ENCODE measurements at regions not wholly inside any gene's neighbourhood (a gene's known extent, or its start where the extent isn't known, plus 50 kb on each side); places are given as distances from the start of the nearest gene placed in this dataset.
"Not testable (repeated sequence)": the region's sequence is repeated elsewhere in the genome, so short reads cannot be mapped to it uniquely, and the experiment has no call there.

DNA sequence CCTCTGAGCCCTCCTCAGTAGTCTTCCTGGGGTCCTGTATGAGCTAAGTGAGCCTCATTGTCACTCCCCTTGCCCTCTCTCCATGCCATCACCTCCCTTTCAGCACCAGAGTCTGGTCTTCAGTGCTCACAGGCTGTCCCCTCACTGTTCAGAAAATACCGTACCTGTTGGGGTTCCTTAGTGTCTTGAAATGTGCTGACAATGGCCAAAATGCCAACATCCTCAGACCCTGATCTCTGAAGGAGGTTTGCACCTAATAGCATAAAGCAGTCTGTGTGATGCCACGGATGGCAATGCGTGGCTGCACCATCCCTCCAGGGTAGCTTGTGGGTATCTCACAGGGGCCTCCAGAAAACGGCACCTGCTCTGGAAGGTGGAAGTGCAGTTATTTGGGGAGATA, 301.0 kb upstream of the TLE3 start:
- DNase-seq (ENCODE audit: low read depth), result no peak

GRCh38 chr15:70396807-70397206, 299.1 kb upstream of the TLE3 start:
- DNase-seq (ENCODE audit: low read depth), result no peak

DNA sequence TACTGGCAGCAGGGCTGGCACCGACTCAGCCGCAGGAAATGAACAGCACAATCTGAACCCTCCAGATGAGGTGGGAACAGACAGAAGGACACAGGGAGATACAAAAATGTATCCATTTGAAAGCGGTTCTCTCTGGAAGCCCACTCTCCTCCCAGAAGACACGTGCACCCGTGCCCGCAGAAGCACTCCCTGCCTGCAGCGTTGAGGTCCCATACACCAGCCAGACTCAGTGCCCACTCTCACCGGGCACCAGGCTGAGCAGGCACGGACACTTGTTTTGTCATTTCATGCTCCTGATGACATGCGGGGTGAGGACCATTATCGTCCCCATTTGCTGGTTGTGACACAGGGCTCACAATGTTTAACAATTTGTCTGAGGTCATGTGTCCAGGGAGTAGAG, 297.4 kb upstream of the TLE3 start:
- no peak for DNase-seq (ENCODE audit: low read depth)

DNA sequence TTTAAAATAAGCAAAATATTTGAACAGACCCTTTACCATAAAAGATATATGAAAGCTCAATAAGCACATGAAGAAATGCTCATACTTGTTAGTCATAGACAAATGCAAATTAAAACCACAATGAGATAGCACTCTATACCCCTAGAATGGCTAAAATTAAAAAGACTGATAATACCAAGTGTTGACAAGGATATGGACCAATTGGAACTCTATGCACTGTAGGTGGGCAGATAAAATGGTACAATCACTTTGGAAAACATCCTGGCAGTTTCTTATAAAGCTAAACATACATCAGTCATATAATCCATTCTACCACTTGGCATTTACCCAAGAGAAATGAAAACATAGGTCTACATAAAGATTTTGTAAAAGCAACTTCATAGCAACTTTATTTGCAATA, 293.0 kb upstream of the TLE3 start:
- DNase-seq (ENCODE audit: low read depth), result no peak

DNA sequence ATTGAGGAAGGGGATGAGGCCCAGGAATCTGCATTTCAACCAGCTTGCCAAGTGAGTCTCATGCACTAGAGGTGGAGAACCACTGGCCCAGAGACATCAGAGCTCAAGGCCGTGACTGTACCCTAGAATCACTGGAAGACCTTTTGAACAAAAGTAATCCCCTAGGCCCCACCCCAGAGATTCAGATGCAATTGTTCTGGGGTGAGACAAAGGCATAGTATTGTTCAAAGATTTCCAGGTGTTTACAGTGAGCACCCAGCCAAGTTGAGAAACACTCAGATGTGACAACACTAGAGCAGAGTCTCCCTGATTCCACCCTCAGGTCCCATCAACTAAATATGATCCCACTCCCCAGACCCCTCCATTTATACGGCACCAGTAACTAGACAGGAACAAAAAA, 290.3 kb upstream of the TLE3 start:
- no peak for DNase-seq (ENCODE audit: low read depth)

GRCh38 chr15:70387081-70387480, 289.4 kb upstream of the TLE3 start:
- no peak for DNase-seq (ENCODE audit: low read depth)

- DNase-seq (ENCODE audit: low read depth), result no peak
These were observed 288.0 kb upstream of the TLE3 start for GRCh38 chr15:70385711-70386110.

DNA sequence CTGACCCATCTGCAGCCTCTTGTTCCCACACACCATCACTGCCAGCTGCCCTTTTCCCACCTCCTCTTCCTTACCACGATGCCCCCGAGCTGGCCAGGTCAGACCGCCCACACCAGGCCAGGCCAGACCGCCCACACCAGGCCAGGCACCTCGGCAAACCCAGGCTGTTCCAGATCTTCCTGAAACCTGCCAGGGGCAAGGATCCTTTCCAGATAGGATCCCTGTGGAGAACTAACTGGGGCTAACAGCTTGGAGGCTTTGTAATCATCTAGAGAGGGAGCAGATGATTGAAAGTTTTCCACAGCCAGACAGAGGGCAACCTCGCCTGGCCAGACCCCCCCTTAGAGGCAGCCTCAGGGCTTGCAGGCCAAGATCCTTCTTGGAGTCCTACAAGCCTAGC, 287.3 kb upstream of the TLE3 start:
- DNase-seq (ENCODE audit: low read depth), result no peak

DNA sequence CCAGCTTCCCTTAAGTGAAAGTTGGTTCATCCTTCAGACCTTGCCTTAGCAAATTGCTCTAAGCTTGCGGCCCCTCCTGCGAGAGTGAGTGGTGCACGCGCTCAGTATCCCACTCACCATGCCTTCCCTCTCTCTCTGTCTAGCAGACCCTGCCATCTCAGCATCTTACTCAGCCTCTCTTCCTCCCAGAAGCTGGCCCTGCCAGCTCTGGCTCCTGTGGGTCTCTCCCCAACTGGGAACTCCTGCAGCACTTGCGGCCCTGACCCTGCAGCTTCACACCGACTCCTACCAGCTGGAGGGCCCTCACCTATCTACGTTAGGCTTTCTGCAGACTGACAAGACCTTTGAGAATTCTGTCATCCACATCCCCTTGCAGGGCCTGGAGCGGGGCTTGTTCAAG, 286.1 kb upstream of the TLE3 start:
- DNase-seq (ENCODE audit: low read depth), result no peak

DNA sequence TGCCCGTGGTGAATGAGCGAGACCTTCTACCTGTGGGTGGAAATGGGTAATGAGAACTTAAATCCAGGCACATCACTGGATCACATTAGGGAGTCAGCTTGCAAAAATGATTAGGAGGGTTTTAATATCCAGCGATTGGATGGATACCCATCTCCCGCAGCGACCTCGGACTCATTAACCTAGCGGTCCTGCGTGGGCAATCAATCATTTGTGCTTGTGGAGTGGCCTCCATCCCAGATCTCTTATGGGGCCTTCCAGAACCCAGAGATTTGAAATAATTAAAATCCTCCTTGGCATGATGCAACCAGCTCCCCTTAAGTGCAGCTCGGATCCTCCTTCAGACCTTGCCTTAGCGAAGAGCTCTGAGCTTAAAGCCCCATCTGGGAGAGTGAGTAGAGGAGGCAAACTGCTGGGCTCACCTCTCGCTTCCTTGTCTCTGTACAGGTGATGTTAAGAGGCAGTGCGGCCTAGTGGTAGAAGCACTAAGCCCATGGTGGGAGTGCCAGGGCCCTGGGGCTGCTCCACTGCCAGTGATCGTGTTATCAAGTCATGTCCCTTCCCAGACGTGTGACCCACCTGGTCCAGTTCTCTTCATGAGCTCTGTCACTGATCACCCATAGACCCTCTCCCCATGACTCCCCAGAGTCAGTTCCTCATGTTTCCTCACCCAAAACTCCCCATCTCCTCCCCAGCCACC, 285.2 kb upstream of the TLE3 start:
- DNase-seq (ENCODE audit: low read depth), result no peak

DNA sequence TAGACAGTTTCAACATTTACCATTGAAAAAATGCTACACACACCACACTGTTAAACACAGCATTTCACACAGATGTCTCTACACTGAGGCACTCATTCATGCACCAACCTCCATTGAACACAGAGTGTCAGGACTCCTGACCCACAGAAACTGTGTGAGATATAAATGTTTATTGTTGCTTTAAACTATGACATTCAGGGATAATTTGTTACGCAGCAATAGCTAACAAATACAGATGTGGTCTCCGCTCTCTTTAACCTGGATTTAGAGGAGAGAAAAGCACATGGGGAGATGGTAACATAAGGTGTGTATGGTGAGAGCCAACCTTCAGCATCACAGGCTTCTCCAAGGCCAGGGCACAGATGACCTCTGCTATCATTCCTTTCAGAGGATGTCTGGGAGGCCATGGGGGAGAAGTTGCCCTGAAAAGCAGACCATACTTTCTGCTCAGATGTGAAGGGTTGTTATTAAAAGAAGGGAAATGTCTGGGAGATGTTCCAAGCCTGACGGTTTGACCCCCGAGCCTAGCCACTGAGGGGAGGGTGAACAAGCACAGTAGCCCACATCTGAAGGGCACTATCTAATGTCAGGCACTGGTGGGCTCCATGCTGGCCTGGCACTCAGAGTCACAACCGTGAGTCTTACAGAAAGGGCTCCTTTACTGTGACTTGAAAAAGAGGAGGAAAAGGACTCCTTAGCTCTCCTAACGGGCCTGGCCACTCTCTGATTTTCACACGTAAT, 284.5 kb upstream of the TLE3 start:
- no peak for DNase-seq (ENCODE audit: low read depth)

GRCh38 chr15:70379938-70380883, 282.5 kb upstream of the TLE3 start:
- DNase-seq (ENCODE audit: low read depth), result no peak

DNA sequence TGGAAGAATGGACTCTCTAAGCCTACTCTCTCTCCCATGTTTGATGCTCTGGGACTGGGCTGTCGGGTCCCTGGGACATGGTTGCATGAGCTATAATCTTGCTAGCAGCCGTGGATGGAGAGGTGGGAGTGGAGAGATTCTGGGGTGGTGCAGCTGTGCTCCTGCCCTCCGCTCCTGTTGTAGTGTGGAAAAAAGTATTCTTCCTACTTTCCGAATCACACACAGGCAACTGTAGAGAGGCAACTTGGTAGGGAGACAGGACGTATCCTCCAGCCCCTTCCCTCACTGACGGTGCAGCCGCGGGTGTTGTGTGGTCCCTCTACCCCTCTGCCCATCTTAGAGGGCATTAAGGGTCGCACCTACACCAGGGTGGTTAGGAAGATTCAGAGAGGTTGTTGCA, 281.4 kb upstream of the TLE3 start:
- no peak for DNase-seq (ENCODE audit: low read depth)

- DNase-seq (ENCODE audit: low read depth), result no peak
These were observed 280.7 kb upstream of the TLE3 start for GRCh38 chr15:70378126-70379031.

- DNase-seq (ENCODE audit: low read depth), result no peak
These were observed 279.4 kb upstream of the TLE3 start for GRCh38 chr15:70376929-70377691.

- no peak for DNase-seq (ENCODE audit: low read depth)
These were observed 278.6 kb upstream of the TLE3 start for GRCh38 chr15:70376031-70376928.

DNA sequence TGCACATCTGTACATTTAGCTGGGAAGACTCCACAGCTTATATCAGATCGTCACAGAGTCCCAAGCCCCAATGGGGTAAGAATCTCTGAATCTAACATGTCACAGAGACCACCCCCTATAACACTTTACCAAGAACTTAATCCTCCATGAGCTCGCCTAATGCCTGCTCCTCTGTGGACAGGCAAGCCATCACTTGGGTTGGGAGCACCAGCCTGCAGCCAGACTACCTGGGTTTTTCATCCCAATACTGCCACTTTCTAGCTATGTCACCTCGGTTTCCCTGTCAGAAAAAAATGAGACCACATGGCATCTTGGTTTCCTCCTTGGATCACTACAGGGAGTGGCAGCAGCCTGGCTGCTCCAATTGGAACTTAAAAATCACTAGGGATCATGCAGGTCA, 277.9 kb upstream of the TLE3 start:
- DNase-seq (ENCODE audit: low read depth), result no peak

GRCh38 chr15:70375006-70375431, 277.3 kb upstream of the TLE3 start:
- DNase-seq (ENCODE audit: low read depth), result no peak

DNA sequence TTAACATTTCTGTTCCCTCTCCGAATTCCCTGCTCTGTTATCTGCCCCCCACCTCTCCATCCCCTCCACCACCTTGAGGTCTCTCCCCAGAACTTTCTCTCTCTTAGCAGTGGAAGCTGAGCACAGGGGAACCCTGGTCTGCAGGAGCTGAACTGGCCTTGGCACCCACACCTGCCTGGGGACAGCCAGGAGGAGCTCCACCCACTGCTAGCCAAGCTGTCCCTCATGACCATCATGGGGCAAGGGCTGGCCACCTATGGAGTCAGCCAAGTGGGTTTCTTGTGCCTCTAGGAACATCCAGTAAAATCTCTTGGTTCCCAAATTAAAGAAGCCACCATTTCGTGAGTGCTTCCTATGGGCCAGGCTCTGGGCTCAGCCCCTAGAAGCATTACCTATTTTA, 276.4 kb upstream of the TLE3 start:
- DNase-seq (ENCODE audit: low read depth), result no peak

- not testable (repeated sequence) for DNase-seq (ENCODE audit: low read depth)
These were observed 275.7 kb upstream of the TLE3 start for GRCh38 chr15:70373439-70373838.
